Left ventricle myocardium inferior (tissue), 1 donor: ENCODE measurements at regions not wholly inside any gene's neighbourhood (a gene's known extent, or its start where the extent isn't known, plus 50 kb on each side); places are given as distances from the start of the nearest gene placed in this dataset.
"Not testable (repeated sequence)": the region's sequence is repeated elsewhere in the genome, so short reads cannot be mapped to it uniquely, and the experiment has no call there.

ENCODE experiments used
- DNase-seq: peaks from one replicate; pipeline ENCODE4 v3.0.0-alpha.2; 2020
- H3K27ac ChIP-seq: fragments of 200-600 bp; replicated peaks from 2 replicates; pipeline ENCODE4 v1.8.0; 2021
- H3K27me3 ChIP-seq: fragments of 200-600 bp; 2 replicates; pipeline ENCODE4 v1.8.0; 2021; ENCODE audit warnings: low read depth
- H3K36me3 ChIP-seq: fragments of 200-600 bp; 2 replicates; pipeline ENCODE4 v1.8.0; 2021
- H3K4me1 ChIP-seq: fragments of 200-600 bp; 2 replicates; pipeline ENCODE4 v1.8.0; 2021
- H3K4me3 ChIP-seq: fragments of 200-600 bp; 2 replicates; pipeline ENCODE4 v1.8.0; 2021; ENCODE audit warnings: mild to moderate bottlenecking, moderate library complexity
- H3K9me3 ChIP-seq: fragments of 200-600 bp; replicated peaks from 2 replicates; pipeline ENCODE4 v1.8.0; 2021
- CTCF ChIP-seq: fragments of 200-600 bp; IDR thresholded peaks from 2 replicates; pipeline ENCODE4 v1.8.0; 2021; ENCODE audit warnings: antibody characterized with exemption, mild to moderate bottlenecking, borderline replicate concordance
- intact Hi-C: fragments of 100-400 bp; cut with micrococcal nuclease; formaldehyde crosslinking; loops from one replicate; pipeline ENCODE4 v1.11.0; 2022
- donor health status: DM: no; HTN: yes; CAD: no; lungs with severe emphysema.

- no peak for TF ChIP-seq CTCF
- Histone ChIP-seq H3K36me3 (no peaks in the 10 kb centered on the region), H3K27ac (no peak overlapping the region), H3K4me1 (no peaks in the 10 kb centered on the region), H3K9me3 (peaks cover 42% of the 10 kb centered on the region), H3K4me3 (no peak overlapping the region), H3K27me3 (no peaks in the 10 kb centered on the region)
- intact Hi-C loops = no loop called here
- DNase-seq = no peak
Observed at GRCh38 chr10:52502237-52502636, 188.2 kb downstream of the DKK1 start.

- intact Hi-C loops, DNase-seq, H3K36me3 ChIP-seq, H3K27me3 ChIP-seq, H3K4me1 ChIP-seq, H3K4me3 ChIP-seq, H3K27ac ChIP-seq: not testable (repeated sequence)
- H3K9me3 ChIP-seq = peaks cover 56% of the 10 kb centered on the region
Observed at GRCh38 chr10:52505341-52505740, 191.3 kb downstream of the DKK1 start.

- Histone ChIP-seq H3K36me3 (no peaks in the 10 kb centered on the region), H3K9me3 (peaks cover 33% of the 10 kb centered on the region), H3K4me1 (no peaks in the 10 kb centered on the region), H3K27ac (no peak overlapping the region), H3K27me3 (peaks cover 3% of the 10 kb centered on the region), H3K4me3 (no peak overlapping the region)
- DNase-seq = no peak
- TF ChIP-seq CTCF = no peak
- intact Hi-C loops = no loop called here
Observed at GRCh38 chr10:52514481-52514880, 200.4 kb downstream of the DKK1 start.

GRCh38 chr10:52517012-52517411 lies 202.9 kb downstream of the DKK1 start:
- no peak for TF ChIP-seq CTCF
- Histone ChIP-seq H3K9me3 (peaks cover 21% of the 10 kb centered on the region), H3K4me1 (no peaks in the 10 kb centered on the region), H3K4me3 (no peak overlapping the region), H3K27ac (no peak overlapping the region), H3K36me3 (no peaks in the 10 kb centered on the region), H3K27me3 (peaks cover 7% of the 10 kb centered on the region)
- DNase-seq = no peak
- intact Hi-C loops = no loop called here

GRCh38 chr10:52523696-52524095 lies 209.6 kb downstream of the DKK1 start:
- TF ChIP-seq CTCF = no peak
- H3K4me3 ChIP-seq = no peak overlapping the region
- intact Hi-C loops = no loop called here
- H3K9me3 ChIP-seq = no peaks in the 10 kb centered on the region
- H3K36me3 ChIP-seq = no peaks in the 10 kb centered on the region
- H3K4me1 ChIP-seq = no peaks in the 10 kb centered on the region
- DNase-seq = no peak
- H3K27me3 ChIP-seq = peaks cover 5% of the 10 kb centered on the region
- no peak overlapping the region for H3K27ac ChIP-seq

GRCh38 chr10:52525761-52526160 lies 211.7 kb downstream of the DKK1 start:
- TF ChIP-seq CTCF = no peak
- Histone ChIP-seq H3K9me3 (no peaks in the 10 kb centered on the region), H3K4me1 (no peaks in the 10 kb centered on the region), H3K27me3 (peaks cover 5% of the 10 kb centered on the region), H3K4me3 (no peak overlapping the region), H3K36me3 (no peaks in the 10 kb centered on the region), H3K27ac (no peak overlapping the region)
- no peak for DNase-seq
- intact Hi-C loops = no loop called here
